ENCODE measurements at regions not wholly inside any gene's neighbourhood (a gene's known extent, or its start where the extent isn't known, plus 50 kb on each side); places are given as distances from the start of the nearest gene placed in this dataset.

DNA sequence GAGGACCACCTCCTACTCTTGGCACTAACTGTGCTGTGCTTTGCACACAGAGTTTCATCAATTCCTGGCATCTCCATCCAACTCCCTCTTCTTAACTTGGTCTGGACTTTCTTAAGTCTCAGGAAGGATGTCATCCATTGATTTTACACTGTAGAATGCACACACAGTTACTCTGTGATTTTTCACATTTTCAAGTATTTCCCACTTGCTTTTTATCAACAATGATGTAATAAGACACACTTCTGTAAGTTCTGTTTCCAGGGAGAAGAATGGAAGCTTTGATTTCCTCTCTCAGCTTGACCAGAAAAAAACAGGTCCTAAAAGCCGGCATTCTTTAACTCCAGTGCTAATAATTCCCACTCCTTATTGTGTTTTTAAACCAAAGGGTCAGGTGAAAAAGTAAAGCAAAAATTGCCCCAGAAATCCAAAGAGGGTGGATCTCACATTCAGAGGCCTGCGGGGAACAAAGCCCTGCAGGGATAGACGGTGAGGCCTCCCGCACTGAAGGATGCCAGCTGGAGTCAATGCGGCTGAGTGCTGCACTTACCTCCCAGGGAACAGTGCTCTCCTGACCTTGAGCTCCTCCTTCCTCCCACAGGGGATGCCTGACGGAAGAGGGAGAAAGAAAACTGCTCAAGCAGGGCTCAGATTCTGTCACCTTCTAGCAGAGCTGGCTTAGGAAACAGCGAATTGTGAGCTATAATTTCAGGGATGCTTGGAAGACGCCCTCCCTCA lies 83.1 kb downstream of the PDCL3 start:
- Mint-ChIP-seq H3K4me3 (ENCODE audit: low read depth, unreplicated experiment) (no peak overlapping the region), H3K9me3 (ENCODE audit: low read depth, unreplicated experiment) (peaks cover 5% of the 10 kb centered on the region), H3K36me3 (ENCODE audit: insufficient read depth, unreplicated experiment) (no peaks in the 10 kb centered on the region), H3K27me3 (ENCODE audit: unreplicated experiment) (peaks cover 29% of the 10 kb centered on the region), H3K27ac (ENCODE audit: unreplicated experiment) (no peak overlapping the region), H3K4me1 (ENCODE audit: low read depth, unreplicated experiment) (no peaks in the 10 kb centered on the region)
- TF ChIP-seq CTCF (IDR thresholded peaks at IDR 0.05; ENCODE audit: unreplicated experiment): no peak
- intact Hi-C loops (cut with micrococcal nuclease; ENCODE audit: unreplicated experiment): no loop called here
- DNase-seq: no peak
- CTCF ChIA-PET: no interaction called here
- no TSS peak for BruUV-seq (replicated peaks)

DNA sequence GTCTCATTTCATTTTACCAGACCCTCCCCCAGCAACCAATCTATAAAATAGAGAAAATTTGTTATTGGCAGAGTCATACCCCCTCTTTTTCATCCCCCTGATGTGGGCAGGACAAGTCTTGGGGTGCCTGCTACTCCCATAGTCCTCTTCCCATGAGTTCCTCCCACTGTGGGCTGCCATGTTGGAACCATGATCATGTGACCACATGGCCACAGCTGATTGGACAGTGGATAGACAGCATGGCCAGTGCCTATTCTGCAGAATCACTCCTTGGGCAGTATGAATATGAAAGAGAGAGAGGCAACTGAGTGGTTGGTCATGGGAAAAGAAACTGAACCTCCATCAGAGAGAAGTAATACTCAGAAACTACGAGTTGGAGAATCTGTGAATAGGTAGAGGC lies 84.9 kb downstream of the PDCL3 start:
- no peak for DNase-seq
- H3K4me3 Mint-ChIP-seq (ENCODE audit: low read depth, unreplicated experiment): no peak overlapping the region
- H3K4me1 Mint-ChIP-seq (ENCODE audit: low read depth, unreplicated experiment): no peaks in the 10 kb centered on the region
- intact Hi-C loops (cut with micrococcal nuclease; ENCODE audit: unreplicated experiment): no loop called here
- no TSS peak for BruUV-seq (replicated peaks)
- peaks cover 20% of the 10 kb centered on the region for H3K27me3 Mint-ChIP-seq (ENCODE audit: unreplicated experiment)
- peaks cover 5% of the 10 kb centered on the region for H3K9me3 Mint-ChIP-seq (ENCODE audit: low read depth, unreplicated experiment)
- H3K36me3 Mint-ChIP-seq (ENCODE audit: insufficient read depth, unreplicated experiment): no peaks in the 10 kb centered on the region
- CTCF ChIA-PET: no interaction called here
- TF ChIP-seq CTCF (IDR thresholded peaks at IDR 0.05; ENCODE audit: unreplicated experiment): no peak
- H3K27ac Mint-ChIP-seq (ENCODE audit: unreplicated experiment): no peak overlapping the region

DNA sequence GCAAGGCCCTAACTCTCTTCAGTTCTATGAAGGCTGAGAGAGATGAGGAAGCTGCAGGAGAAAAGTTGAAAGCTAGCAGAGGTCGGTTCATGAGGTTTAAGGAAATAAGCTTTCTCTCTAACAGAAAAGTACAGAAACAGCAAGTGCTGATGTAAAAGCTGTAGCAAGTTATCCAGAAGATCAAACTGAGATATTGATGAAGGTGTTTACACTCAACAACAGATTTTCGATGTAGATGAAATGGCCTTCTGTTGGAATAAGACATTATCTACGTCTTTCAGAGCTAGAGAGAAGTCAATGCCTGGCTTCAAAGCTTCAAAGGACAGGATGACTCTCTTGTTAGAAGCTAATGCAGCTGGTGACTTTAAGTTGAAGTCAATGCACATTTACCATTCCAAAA lies 87.4 kb downstream of the PDCL3 start:
- BruUV-seq (replicated peaks): no TSS peak
- Mint-ChIP-seq H3K27ac (ENCODE audit: unreplicated experiment) (no peak overlapping the region), H3K4me3 (ENCODE audit: low read depth, unreplicated experiment) (no peak overlapping the region), H3K36me3 (ENCODE audit: insufficient read depth, unreplicated experiment) (no peaks in the 10 kb centered on the region), H3K9me3 (ENCODE audit: low read depth, unreplicated experiment) (peaks cover 2% of the 10 kb centered on the region), H3K4me1 (ENCODE audit: low read depth, unreplicated experiment) (no peaks in the 10 kb centered on the region), H3K27me3 (ENCODE audit: unreplicated experiment) (peaks cover 12% of the 10 kb centered on the region)
- TF ChIP-seq CTCF (IDR thresholded peaks at IDR 0.05; ENCODE audit: unreplicated experiment): no peak
- no peak for DNase-seq
- CTCF ChIA-PET: interaction anchor here (0.6 kb wide), 1 partner anchor 590 kb away, joined by 3 read pairs; no protein-coding TSS in a partner anchor
- intact Hi-C loops (cut with micrococcal nuclease; ENCODE audit: unreplicated experiment): no loop called here

DNA sequence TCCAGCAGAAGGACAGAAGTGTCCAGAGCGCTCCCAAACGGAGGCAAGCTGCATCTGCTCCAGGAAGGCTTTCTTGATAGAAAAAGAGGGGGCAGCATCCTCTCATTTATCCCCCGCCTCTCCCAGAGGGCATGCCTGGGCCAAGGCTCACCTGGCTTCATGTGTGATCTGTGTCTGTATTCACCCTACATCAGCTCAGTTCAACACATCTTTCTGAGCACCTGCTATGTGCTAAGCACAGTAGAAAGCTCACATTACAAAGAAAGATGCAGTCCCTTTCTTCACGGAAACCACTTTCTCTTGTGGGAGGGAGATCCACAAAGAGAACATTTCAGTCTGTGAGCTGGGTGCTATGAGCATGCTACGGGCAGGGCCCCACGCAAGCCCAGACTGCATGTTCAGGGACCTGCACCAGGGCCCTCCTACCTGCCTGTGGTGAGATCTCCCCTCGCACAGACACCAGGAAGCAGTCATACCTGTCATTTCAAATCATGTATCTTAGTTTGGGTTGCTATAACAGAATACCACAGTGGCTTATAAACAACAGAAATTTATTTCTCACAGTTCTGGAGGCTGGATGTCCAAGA lies 90.7 kb downstream of the PDCL3 start:
- Mint-ChIP-seq H3K4me1 (ENCODE audit: low read depth, unreplicated experiment) (no peaks in the 10 kb centered on the region), H3K27me3 (ENCODE audit: unreplicated experiment) (peaks cover 12% of the 10 kb centered on the region), H3K36me3 (ENCODE audit: insufficient read depth, unreplicated experiment) (no peaks in the 10 kb centered on the region), H3K27ac (ENCODE audit: unreplicated experiment) (no peak overlapping the region), H3K4me3 (ENCODE audit: low read depth, unreplicated experiment) (no peak overlapping the region), H3K9me3 (ENCODE audit: low read depth, unreplicated experiment) (no peaks in the 10 kb centered on the region)
- CTCF ChIA-PET: no interaction called here
- DNase-seq: no peak
- no peak for TF ChIP-seq CTCF (IDR thresholded peaks at IDR 0.05; ENCODE audit: unreplicated experiment)
- BruUV-seq (replicated peaks): no TSS peak
- intact Hi-C loops (cut with micrococcal nuclease; ENCODE audit: unreplicated experiment): no loop called here
